Testis (tissue), 2 donors: ENCODE measurements at regions not wholly inside any gene's neighbourhood (a gene's known extent, or its start where the extent isn't known, plus 50 kb on each side); places are given as distances from the start of the nearest gene placed in this dataset.

Source experiments
- DNase-seq: peaks from one replicate; pipeline ENCODE4 v3.0.0-alpha.2; 2019
- H3K27ac ChIP-seq, 2 donors: fragments of 200-600 bp; sonication (generic); one replicate each; pipeline ENCODE4 v1.5.1; 2019
- H3K27me3 ChIP-seq: fragments of 200-600 bp; sonication (generic); one replicate; pipeline ENCODE4 v1.5.1; 2019
- H3K36me3 ChIP-seq: fragments of 200-600 bp; sonication (generic); one replicate; pipeline ENCODE4 v1.5.1; 2017; ENCODE audit warnings: low read depth; ENCODE audit errors: missing control alignments
- H3K4me1 ChIP-seq: fragments of 200-600 bp; sonication (generic); one replicate; pipeline ENCODE4 v1.5.1; 2019
- H3K4me3 ChIP-seq, 2 donors: fragments of 200-600 bp; sonication (generic); one replicate each; pipeline ENCODE4 v1.5.1; 2017 to 2019
- H3K9me3 ChIP-seq: fragments of 200-600 bp; sonication (generic); one replicate; pipeline ENCODE4 v1.5.1; 2017
- CTCF ChIP-seq, 3 experiments: fragments of 450-650 bp in 2 of 3; fragments of 200-600 bp in 1 of 3; sonication (generic) in 1 of 3; IDR thresholded peaks; one replicate each; pipeline ENCODE4 v1.5.1; 2016 to 2019; ENCODE audit warnings: antibody characterized with exemption in 3 of 3, mild to moderate bottlenecking in 2 of 3, moderate library complexity in 1 of 3
- POLR2A ChIP-seq: fragments of 450-650 bp; IDR thresholded peaks from one replicate; pipeline ENCODE4 v1.6.1; 2017; ENCODE audit warnings: antibody characterized with exemption, mild to moderate bottlenecking, moderate library complexity
- WGBS, 2 donors: methylation state at CpG; one replicate each; pipeline ENCODE4 v1.1.5; 2018; 5-methylcytosine and 5-hydroxymethylcytosine counted together
- intact Hi-C: fragments of 100-400 bp; cut with DNase I; formaldehyde crosslinking; loops from one replicate; pipeline ENCODE4 v1.15.1; 2023; ENCODE audit warnings: low total_unique reads

DNA sequence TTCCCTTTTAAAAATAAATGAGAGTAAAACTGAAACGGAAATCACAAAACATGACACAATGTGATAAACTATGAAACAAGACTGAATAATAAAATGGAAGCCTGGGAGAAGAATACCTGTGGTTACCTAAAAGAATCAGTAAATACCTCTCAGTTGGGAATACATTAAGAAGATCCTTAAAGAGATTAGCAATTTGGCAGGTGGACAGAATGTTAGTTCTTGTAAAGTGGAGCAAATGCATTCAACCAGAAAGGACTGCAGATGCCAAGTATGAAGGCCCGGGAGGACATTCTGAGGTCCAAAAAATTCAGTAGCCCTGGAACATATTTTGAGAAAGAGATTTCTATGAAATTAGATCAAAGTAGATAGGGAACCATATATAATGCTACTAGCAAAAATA is 861.3 kb upstream of the SEL1L start:
- no peaks in the 10 kb centered on the region for H3K9me3 ChIP-seq
- H3K36me3 ChIP-seq, result no peaks in the 10 kb centered on the region
- H3K4me1 ChIP-seq, result no peaks in the 10 kb centered on the region
- no peak for DNase-seq
- WGBS, 2 donors, result 68 to 80% methylated on average over 2 of the region's 2 CpGs
- H3K4me3 ChIP-seq, result no peak overlapping the region
- TF ChIP-seq POLR2A, result no peak
- no peak for TF ChIP-seq CTCF (IDR thresholded peaks at IDR 0.05)
- intact Hi-C loops, result no loop called here
- no peaks in the 10 kb centered on the region for H3K27me3 ChIP-seq
- H3K27ac ChIP-seq, result no peak overlapping the region

- H3K9me3 ChIP-seq, result no peaks in the 10 kb centered on the region
- H3K27me3 ChIP-seq, result no peaks in the 10 kb centered on the region
- no peak for DNase-seq
- WGBS, 2 donors, result 34 to 46% methylated on average over 4 of the region's 4 CpGs
- H3K4me1 ChIP-seq, result no peaks in the 10 kb centered on the region
- no peak for TF ChIP-seq POLR2A
- no peak for TF ChIP-seq CTCF (IDR thresholded peaks at IDR 0.05)
- H3K36me3 ChIP-seq, result no peaks in the 10 kb centered on the region
- no peak overlapping the region for H3K27ac ChIP-seq
- intact Hi-C loops, result no loop called here
- no peak overlapping the region for H3K4me3 ChIP-seq
Observed at GRCh38 chr14:82398256-82398655, 864.6 kb upstream of the SEL1L start.

DNA sequence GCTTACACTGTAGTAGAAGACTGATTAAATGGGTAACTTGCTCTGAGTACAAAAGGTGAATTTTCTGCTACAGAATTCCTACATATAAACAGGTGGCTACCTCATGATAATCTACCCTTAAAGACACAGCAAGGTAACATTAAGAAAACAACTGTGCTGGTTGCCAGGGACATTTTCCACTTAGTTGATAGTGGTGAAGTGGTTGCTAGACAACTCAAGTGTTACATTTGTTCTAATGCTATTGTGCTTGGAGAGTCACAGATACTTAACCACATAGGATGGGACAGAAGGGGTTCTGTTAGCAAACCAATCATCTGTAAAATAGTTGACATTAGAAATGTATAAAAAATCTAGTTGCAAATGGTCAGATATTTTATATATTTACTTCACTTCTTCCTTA is 870.3 kb upstream of the SEL1L start:
- TF ChIP-seq POLR2A, result no peak
- Histone ChIP-seq H3K4me1 (no peaks in the 10 kb centered on the region), H3K36me3 (no peaks in the 10 kb centered on the region), H3K27me3 (no peaks in the 10 kb centered on the region), H3K9me3 (no peaks in the 10 kb centered on the region), H3K27ac (no peak overlapping the region), H3K4me3 (no peak overlapping the region)
- no peak for DNase-seq
- intact Hi-C loops, result no loop called here

- no peaks in the 10 kb centered on the region for H3K9me3 ChIP-seq
- 82 to 96% methylated on average over 1 of the region's 1 CpG for WGBS, 2 donors
- no peaks in the 10 kb centered on the region for H3K4me1 ChIP-seq
- H3K27me3 ChIP-seq, result no peaks in the 10 kb centered on the region
- no peak for DNase-seq
- intact Hi-C loops, result no loop called here
- no peak overlapping the region for H3K4me3 ChIP-seq
- H3K27ac ChIP-seq, result no peak overlapping the region
- H3K36me3 ChIP-seq, result no peaks in the 10 kb centered on the region
- no peak for TF ChIP-seq POLR2A
- TF ChIP-seq CTCF (IDR thresholded peaks at IDR 0.05), result no peak
Observed at GRCh38 chr14:82410064-82410463, 876.4 kb upstream of the SEL1L start.

DNA sequence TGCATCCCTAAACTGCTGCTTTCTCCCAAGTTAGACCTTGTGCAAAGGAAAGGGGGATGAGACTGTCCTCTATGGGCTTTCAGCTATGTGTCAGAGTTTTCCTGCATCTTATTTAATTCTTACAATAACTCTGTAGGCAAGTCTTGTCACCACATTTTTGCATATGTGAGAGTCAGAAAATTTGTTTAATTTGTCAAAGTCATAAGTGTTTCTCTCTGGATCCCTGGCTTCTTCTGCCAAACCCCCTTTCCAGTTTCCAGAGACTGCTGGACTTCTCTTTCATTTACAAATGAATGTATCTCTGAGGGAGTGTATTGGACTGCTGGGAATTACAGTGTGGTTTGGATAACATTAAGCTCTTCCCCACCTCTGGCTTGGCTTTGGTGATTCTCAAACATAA is 877.6 kb upstream of the SEL1L start:
- Histone ChIP-seq H3K27ac (no peak overlapping the region), H3K36me3 (no peaks in the 10 kb centered on the region), H3K4me3 (no peak overlapping the region), H3K4me1 (no peaks in the 10 kb centered on the region), H3K27me3 (no peaks in the 10 kb centered on the region), H3K9me3 (no peaks in the 10 kb centered on the region)
- intact Hi-C loops, result no loop called here
- TF ChIP-seq CTCF (IDR thresholded peaks at IDR 0.05) (no peak), POLR2A (no peak)
- DNase-seq, result no peak
